IMR-90 (cell line): ENCODE measurements at regions not wholly inside any gene's neighbourhood (a gene's known extent, or its start where the extent isn't known, plus 50 kb on each side); places are given as distances from the start of the nearest gene placed in this dataset.

Source experiments
- CEBPB ChIP-seq: IDR thresholded peaks from 2 replicates; pipeline ENCODE4 v1.6.1; 2012; ENCODE audit warnings: low read depth, low read length, improper control_type of control experiment
- POLR2A ChIP-seq: IDR thresholded peaks from 2 replicates; pipeline ENCODE4 v1.6.1; 2012; ENCODE audit warnings: mild to moderate bottlenecking, low read depth, low read length
- RAD21 ChIP-seq: IDR thresholded peaks from 2 replicates; pipeline ENCODE4 v1.6.1; 2012; ENCODE audit warnings: low read length, improper control_type of control experiment
- TF ChIP-seq, protein P1 (sequence below): conservative IDR thresholded peaks from 2 replicates; pipeline ENCODE4 v1.5.1; 2012; ENCODE audit warnings: mild to moderate bottlenecking, low read depth, low read length, improper control_type of control experiment
- TF ChIP-seq, protein P2 (sequence below): fragments of 150-350 bp; IDR thresholded peaks from 2 replicates; pipeline ENCODE4 v1.6.1; 2016; ENCODE audit warnings: low read depth, mild to moderate bottlenecking, low read length, moderate library complexity, borderline replicate concordance

DNA sequence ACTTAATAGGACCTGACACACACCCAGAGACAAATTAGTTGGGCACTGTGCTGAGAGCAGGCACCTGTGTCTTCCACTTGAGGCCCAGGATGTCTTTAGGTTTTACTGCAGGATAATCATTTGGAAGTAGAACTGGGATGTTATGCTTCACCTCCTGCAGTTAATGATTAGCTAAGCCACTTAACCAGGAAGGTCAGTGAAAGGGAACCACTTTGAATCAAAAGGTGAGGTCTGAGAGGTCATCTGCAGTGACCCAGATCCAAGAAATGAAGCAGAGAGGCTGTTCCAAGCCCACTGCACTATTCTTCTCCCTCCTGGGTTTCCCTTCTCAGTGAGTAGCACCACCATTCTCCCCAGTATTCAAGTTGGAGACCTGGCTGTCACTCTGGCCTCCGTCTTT lies 110.5 kb downstream of the SNX18 start:
- no peak for TF ChIP-seq POLR2A
- TF ChIP-seq, protein P1, sequence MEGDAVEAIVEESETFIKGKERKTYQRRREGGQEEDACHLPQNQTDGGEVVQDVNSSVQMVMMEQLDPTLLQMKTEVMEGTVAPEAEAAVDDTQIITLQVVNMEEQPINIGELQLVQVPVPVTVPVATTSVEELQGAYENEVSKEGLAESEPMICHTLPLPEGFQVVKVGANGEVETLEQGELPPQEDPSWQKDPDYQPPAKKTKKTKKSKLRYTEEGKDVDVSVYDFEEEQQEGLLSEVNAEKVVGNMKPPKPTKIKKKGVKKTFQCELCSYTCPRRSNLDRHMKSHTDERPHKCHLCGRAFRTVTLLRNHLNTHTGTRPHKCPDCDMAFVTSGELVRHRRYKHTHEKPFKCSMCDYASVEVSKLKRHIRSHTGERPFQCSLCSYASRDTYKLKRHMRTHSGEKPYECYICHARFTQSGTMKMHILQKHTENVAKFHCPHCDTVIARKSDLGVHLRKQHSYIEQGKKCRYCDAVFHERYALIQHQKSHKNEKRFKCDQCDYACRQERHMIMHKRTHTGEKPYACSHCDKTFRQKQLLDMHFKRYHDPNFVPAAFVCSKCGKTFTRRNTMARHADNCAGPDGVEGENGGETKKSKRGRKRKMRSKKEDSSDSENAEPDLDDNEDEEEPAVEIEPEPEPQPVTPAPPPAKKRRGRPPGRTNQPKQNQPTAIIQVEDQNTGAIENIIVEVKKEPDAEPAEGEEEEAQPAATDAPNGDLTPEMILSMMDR, result no peak
- no peak for TF ChIP-seq RAD21
- TF ChIP-seq, protein P2, sequence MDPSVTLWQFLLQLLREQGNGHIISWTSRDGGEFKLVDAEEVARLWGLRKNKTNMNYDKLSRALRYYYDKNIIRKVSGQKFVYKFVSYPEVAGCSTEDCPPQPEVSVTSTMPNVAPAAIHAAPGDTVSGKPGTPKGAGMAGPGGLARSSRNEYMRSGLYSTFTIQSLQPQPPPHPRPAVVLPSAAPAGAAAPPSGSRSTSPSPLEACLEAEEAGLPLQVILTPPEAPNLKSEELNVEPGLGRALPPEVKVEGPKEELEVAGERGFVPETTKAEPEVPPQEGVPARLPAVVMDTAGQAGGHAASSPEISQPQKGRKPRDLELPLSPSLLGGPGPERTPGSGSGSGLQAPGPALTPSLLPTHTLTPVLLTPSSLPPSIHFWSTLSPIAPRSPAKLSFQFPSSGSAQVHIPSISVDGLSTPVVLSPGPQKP, result no peak
- no peak for TF ChIP-seq CEBPB
